HG02571 (cell line): ENCODE measurements at regions not wholly inside any gene's neighbourhood (a gene's known extent, or its start where the extent isn't known, plus 50 kb on each side); places are given as distances from the start of the nearest gene placed in this dataset.
"Not testable (repeated sequence)": the region's sequence is repeated elsewhere in the genome, so short reads cannot be mapped to it uniquely, and the experiment has no call there.

Experiments
- ATAC-seq: cut with Tn5 transposase; IDR thresholded peaks from one replicate; pipeline ENCODE4 v1.9.1; 2021; ENCODE audit warnings: mild to moderate bottlenecking, moderate library complexity; ENCODE audit not compliant: unreplicated experiment

DNA sequence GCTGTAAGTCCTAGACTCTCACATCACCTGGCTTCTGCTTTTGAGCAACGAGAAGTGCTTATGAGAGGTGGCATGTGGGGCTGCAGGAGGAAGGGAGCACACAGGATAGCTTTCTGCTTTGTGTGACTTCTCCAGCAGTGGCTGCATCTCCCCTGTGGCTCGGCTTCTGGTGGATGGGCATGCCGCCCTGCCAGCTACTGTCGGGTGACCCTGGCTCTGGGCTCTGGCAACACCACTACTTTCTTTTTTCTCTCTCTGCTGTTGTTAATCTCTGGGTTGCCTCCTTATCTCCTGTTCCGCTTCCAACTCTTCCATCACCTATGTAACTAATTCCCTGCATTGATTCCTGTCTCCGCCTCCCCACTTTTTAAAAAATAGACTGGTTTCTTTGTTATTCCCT, 209.1 kb upstream of the DAAM1 start:
- no peak for ATAC-seq

DNA sequence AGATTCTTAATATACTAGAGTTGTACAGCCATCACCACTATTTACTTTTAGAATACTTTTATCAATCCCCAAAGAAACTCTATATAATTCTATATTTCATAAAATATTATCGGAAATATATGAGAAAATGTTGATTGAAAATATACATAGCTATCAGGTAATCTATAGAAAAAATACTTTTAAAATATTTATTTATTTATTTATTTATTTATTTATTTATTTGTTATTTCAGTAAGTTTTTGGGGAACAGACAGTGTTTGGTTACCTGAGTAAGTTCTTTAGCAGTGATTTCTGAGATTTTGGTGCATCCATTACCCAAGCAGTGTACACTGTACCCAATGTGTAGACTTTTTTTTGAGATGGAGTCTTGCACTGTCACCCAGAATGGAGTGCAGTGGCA, 206.6 kb upstream of the DAAM1 start:
- ATAC-seq: no peak

DNA sequence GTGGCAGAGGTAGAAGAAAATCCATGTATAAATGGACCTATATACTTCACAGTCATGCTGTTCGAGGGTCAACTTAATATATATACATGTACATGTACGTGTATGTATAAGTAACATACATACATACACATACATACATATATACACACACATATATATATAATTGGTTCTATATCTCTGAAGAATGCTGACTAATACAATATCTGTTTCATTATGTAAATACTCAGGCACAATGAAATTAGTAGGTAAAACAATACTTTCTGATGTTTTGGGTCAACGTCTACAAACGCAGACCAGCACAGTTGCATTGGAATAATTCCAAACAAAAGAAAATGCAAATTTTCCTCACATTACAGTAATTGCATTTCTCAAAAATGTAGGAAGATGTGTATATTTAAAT, 202.7 kb upstream of the DAAM1 start:
- ATAC-seq: no peak

DNA sequence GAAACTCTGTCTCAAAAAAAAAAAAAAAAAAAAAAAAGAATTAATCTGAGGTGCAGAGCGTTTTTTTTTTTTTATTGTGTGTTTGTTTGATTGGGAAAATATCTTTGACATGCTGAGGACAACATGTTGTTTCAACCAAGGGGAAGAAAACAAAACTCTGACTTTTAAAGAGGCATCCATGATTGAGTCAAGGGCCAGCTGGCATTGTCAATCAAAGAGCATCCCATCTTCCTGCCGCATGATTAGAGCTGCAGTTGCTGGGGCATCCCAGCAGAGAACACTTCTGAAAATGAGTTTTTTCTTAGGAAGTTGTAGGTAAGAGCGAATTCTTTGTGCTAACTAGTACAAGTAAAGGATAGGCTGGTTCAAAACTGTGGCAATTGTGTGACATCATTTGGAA, 200.9 kb upstream of the DAAM1 start:
- no peak for ATAC-seq

DNA sequence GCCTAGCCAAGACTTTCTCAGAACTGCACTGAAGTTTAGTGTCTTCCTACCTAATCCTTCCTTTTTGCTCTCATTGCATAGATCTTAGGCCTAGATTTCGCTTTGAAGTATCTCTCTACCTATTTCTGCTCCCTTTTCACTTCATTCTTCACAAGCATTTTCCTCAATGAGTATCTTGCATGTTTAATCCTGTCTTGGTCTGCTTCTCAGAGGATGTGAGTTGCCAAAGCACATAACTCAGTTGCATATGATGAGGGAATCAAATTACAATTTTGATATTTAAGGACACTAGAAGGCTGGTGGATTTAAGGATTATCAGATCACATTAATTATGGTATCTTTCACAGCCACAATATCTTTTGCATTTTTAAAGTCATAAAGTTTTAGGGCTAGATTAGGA, 195.5 kb upstream of the DAAM1 start:
- no peak for ATAC-seq

DNA sequence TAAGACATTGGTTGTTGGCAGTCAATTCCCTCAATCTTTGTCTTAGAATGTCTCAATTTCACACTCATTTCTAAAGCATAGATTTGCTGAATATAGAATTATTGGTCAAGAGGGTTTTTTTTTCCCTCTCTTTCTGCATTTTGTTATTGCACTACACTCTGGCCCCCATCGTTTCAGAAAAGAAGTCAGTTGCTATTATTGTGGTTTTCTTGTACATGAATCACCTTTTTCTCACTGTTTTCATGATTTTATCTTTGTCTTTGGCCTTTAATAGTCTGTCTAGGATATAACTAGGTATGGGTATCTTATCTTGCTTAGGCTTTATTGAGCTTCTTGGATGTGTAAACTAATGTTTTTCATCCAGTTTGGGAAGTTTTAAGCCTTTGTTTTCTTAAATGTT, 194.3 kb upstream of the DAAM1 start:
- ATAC-seq: no peak

DNA sequence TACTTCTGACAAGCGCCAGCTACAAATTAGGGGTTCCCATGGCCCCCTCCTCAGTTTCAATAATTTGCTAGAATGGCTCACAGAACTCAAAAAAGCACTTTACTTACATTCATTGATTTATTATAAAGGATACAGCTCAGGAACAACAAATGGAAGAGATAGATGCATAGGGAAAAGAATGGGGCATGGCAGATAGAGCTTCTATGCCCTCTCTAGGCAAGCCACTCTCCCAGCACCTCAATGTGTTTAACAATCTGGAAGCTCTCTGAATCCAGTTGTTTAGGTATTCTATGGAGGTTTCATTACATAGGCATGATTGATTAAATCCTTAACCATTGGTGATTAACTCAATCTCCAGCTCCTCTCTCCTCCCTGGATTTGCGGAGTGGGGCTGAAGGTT, 184.5 kb upstream of the DAAM1 start:
- ATAC-seq: no peak

DNA sequence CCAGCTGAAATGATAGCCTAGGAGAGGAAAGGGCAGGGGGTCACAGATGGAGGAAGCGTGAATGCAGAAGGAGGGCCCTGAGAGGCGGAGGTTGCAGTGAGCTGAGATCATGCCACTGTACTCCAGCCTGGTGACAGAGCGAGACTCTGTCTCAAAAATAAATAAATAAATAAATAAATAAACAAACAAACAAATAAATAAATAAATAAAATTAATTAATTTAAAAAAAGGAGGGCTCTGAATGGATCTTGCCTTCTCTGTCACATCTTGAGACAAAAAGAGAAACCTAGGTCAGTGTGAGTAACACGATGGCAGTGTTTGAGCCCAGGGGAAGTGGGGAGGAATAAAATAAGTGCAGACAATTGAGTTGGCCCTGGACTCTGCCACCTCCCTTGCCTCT, 182.3 kb upstream of the DAAM1 start:
- ATAC-seq: not testable (repeated sequence)

DNA sequence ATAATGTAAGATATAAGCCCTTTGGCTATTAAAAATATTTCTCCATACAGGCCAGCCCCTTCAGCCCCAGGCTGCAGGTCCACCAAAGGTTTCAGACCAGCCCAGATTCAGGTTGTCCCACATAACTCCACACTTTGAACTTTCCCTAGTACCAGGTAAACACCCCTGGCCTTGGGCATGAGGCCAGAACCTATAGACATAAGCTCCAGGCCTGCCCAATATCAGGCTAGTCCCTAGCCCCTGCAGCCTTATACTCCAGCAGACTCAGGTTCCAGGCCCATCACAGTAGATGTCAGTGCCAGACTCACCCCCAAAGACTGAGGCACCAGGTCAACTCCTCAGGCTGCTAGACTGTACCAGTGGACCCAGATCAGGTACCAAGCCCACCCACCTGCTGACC, 178.5 kb upstream of the DAAM1 start:
- ATAC-seq: no peak

DNA sequence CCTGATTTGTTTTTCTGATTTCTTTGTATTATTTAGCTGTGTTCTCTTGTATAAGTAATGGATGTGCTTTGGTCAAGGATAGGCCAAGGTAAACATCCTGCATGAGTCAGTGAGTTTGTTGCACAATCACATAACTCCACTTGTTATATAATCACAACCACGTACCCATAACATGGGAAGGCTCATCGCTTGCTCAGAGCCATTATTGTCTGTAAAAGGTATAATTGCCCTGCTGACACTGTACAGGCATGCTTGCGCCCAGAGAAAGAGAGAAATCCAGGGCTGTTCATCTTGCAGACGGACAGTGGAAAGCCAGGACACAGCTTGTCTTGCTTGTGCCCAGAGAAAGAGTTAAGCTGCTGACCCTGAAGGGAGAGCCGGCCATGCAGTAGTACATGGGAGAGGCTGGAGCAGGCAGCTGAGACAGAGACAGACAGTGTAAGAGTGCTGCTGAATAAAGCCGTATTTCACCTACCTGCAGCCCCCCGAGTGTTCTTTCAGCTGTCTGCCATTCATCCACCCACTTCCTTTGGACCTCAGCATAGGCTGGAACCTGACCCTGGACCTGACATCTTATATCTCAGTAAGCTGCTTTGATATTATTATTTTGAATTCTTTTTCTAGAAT, 174.7 kb upstream of the DAAM1 start:
- ATAC-seq: no peak

DNA sequence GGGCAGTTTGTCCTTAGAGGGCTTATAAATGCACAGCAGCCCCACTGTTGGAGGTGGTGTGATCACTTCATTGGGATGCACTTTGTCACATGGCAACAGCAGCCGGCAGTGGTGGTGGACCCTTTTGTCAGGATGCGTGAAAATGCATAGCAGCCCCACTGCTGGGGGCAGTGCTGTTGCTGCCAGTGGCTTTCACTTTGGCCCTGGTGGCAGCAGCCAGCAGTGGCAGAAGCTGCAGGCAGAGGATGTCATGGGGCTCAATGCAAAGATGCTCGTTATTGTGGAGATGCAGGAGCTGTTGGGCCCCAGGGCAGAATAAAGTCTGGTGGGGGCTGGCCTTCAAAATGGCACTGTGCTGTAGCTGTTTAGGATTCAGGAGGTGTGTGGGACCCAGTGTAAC, 173.0 kb upstream of the DAAM1 start:
- ATAC-seq: no peak

DNA sequence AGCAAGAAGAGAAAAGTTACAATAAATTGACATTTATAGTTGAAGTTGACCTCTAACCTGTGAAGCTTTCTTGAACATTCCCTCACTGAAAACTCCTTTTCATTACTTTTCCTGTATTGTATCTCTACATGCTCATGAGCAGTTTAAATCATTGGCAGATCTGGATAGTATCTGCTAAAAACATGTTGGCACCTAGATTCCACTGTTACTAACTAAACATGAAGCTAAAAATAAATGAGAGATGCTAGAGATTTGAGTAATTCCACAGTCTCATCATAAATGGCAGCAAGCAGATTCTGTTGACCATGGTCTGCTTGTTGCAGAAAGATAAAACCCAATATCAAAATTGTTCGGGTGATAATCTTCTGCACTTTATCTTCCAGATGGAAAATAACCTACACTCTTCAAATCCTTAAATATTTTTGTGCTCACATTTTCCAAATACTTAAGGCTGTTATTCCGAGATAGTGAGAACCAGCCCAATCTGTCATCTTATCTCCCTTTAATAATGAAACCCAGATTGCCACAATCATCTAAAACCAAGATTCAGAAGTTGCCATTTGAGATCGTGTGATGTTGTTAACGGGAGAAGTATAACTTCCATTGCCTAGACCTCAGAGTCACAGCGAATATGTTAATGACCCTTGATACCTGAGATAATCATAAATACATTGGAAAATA, 171.0 kb upstream of the DAAM1 start:
- no peak for ATAC-seq

DNA sequence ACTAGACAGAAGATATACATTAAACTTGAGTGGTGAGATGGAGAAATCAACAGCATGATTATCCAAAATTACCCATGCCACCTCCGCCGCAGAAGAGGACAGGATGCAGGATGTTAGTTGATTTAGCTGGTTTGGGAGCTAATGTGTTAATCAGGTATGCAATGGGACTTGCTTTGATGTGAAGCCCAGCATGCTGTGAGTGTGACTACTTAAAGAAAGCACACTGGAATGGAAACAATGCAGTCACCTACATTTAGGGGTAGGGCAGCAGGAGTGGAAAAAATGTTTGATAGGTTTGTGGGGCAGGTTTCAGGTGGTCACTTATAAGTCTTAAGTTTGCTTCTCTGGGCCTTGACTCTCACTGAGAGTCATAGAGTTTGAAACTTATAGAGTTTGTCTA, 170.0 kb upstream of the DAAM1 start:
- ATAC-seq: no peak

DNA sequence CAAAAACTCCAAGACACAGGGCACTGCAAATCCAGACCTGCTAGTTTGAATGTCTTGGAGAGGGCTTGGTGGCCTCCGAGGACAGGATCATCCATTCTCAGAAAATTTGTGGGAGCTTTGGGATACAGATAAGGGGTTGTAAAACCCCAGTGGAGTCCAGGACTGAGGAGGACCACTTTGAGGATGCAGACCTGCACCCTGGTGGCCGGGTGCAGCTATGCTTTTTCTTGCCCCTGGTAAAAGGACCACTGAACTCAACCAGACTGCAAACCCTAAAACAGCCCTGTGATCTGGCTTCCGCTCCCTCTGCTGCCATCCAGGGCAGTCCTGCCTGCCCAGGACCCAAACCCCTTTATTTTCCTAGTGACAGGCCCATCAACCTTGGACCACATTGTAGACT, 169.5 kb upstream of the DAAM1 start:
- ATAC-seq: no peak

DNA sequence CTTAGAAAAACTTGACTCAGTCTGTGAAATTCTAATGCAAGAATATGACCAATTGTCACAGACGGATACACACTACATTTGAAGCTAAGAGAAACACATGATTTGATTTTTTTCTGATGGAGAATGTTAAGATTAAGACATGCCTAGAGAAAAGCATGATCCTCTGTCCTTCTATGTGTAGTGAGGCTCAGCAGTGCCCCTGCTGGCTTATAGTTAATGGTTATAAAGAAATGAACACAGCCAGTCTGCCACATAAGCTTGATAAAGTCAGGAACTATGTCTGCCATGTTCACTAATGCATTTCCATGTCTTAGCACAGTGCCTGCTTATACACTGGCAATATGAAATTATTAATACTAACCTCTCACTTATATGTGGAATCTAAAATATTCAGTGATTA, 168.1 kb upstream of the DAAM1 start:
- no peak for ATAC-seq

DNA sequence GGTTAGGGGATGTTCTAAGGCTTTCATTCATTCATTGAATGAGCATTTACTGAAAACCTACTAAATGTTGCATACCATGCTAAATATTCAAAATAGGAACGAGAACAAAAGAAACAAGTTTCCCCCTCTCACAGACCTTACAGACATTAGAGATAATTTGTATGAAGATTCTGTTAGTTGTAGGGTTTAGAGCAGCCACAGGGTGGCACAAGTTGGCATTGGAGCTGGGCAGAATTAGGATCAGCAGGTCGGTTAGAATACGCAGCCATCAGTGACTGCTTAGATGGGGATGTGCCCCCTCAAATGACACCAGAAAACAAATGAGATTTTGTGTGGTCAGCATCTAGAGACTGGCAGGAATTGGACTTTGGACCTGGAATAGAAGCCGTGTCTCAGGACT, 166.3 kb upstream of the DAAM1 start:
- ATAC-seq: no peak

DNA sequence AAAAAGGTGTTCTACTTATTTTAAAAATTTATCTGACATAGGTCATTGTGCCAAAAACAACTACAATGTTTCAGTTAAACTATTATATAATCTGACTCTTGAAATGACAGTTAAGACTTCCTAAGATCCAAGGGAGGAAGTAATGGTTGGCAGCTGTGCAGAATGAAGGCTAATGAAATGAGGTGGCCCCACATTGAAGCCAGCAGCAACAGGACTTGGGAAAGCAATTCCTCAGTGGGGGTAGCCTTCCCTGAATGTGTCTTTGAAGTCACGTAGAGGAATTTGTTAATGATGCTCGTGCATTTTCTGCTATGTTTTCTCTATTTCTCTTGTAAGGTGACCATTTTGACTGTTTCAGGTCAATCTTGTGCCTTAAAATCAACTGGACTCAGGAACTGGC, 162.4 kb upstream of the DAAM1 start:
- ATAC-seq: no peak

DNA sequence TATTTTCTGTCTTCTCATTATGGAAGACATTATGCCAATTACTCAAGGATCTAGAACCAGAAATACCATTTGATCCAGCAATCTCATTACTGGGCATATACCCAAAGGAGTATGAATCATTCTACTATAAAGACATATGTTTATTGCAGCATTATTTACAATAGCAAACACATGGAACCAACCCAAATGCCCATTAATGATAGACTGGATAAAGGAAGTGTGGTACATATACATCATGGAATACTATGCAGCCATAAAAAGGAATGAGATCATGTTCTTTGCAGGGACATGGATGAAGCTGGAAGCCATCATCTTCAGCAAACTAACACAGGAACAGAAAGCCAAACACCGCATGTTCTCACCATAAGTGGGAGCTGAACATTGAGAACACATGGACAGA, 161.8 kb upstream of the DAAM1 start:
- ATAC-seq: not testable (repeated sequence)

DNA sequence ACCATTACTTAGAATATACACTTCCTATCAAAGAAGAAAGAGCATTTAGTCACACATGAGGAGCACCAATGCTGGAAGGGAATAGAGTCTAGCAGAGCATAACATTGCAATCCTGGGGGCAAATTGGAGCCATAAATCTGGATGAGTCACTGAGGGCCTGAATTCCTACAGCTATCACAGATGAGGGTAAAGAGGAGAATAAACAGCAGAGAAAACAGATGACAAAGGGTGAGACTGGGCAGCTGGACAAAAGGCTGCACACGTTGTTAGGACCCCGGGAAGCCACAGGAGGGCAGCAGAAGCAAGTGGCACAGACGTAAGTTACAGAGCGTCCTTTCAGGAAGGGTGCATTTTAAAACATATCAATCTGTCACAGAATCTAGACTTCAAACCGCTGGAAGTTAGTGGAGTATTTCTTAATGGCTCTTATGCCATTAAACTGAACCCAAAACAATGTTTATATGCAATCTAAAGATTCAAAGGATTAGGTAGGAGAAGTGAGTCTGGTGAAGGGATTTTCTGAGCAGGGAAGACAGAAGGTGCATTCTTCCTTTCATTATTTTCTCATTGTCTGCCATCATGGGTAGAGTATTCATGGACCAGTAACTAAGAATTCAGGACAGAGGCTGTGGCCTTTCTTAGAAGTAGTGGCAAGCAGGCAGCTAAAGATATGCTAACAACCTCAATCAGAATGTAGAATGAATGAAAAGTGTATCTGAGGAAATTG, 159.8 kb upstream of the DAAM1 start:
- ATAC-seq: peak; percentile 74

DNA sequence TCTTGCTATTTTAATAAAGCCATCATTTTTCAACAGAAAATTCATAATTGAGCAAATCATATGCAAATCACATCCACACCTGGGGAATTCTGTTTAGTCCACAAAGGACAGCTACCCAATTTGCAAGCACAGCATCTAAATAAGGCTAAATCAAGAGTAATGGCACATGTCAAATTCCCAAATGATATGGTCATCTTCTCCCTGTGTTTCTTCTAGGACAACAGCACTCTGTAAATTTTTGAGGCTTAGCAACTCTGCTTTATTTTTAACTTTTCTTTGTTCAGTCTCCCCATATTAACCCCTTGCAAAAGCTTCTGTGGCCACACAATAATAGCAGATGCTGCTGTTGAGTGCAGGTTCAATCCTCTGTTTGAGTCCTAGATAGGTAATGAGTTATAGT, 155.6 kb upstream of the DAAM1 start:
- no peak for ATAC-seq

DNA sequence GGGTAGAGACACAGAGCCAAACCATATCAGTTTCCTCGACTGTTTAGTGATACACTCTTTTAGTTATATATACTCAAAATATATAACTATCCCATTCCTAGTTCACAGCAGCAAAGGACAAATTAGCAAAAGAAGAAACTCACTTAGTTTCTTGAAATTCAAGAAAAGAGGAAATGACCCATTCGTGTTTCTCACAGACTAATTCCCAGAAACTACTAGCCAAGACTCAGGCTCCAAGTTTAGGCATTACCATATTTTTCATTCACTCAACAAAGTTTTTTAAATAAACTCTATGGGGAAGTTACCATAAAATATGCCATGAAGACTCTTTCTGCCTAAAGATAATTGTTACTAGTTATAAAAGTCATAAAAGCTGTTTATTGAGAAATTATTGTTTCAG, 152.3 kb upstream of the DAAM1 start:
- no peak for ATAC-seq

DNA sequence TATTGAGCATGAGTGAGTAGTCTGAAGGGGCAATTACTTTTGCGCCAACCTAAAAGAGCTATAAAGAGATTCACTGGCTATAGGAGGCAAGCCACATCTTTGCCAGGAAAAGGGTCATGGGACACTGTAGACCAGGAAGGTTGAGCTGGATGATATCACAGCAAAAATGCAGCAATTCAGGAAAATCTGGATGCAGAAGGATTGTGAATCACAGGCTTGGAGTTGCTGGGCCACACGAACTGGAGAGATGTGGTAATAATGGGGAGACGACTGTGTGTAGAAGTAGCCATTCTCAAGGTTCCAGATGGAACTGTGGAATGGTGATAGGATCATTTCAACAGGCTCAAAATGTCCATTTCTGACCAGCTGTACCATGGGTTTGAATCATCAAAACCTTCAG, 151.4 kb upstream of the DAAM1 start:
- no peak for ATAC-seq
